ENCODE measurements at regions not wholly inside any gene's neighbourhood (a gene's known extent, or its start where the extent isn't known, plus 50 kb on each side); places are given as distances from the start of the nearest gene placed in this dataset.
"Not testable (repeated sequence)": the region's sequence is repeated elsewhere in the genome, so short reads cannot be mapped to it uniquely, and the experiment has no call there.

DNA sequence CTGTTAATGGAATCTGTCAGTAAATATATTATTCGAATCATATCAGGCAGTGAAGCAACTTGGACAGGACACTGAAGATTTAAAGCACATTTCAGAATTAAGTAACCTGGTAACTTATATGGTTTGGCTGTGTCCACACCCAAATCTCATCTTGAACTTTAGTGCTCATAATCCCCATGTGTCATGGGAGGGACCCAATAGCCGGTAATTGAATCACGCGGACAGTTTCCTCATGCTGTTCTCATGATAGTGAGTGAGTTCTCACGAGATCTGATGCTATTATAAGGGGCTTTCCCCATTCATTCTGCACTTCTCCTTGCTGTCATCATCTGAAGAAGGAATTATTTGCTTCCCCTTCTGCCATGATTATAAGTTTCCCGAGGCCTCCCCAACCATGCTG, 83.2 kb upstream of the COL1A2 start:
- DNase-seq (ENCODE audit: low spot score): no peak

DNA sequence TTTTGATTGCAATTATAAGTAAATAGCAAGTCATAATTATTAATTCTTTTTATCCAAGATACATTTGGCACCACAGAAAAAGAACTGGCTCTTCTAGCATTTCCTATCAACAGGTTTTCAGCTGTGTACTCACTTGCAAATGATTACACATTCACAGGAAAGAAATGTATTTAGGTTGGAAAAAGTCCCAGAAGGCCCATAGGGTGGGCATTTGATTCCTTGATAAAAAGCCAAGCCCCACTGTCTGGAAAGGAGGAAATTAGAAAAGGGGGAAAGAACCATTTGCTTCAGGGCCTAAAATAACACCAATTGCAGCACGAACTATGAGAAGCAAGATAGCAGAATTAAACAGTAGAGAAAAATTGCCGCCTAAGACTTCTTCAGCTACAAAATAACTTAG, 80.8 kb upstream of the COL1A2 start:
- DNase-seq (ENCODE audit: low spot score): no peak

DNA sequence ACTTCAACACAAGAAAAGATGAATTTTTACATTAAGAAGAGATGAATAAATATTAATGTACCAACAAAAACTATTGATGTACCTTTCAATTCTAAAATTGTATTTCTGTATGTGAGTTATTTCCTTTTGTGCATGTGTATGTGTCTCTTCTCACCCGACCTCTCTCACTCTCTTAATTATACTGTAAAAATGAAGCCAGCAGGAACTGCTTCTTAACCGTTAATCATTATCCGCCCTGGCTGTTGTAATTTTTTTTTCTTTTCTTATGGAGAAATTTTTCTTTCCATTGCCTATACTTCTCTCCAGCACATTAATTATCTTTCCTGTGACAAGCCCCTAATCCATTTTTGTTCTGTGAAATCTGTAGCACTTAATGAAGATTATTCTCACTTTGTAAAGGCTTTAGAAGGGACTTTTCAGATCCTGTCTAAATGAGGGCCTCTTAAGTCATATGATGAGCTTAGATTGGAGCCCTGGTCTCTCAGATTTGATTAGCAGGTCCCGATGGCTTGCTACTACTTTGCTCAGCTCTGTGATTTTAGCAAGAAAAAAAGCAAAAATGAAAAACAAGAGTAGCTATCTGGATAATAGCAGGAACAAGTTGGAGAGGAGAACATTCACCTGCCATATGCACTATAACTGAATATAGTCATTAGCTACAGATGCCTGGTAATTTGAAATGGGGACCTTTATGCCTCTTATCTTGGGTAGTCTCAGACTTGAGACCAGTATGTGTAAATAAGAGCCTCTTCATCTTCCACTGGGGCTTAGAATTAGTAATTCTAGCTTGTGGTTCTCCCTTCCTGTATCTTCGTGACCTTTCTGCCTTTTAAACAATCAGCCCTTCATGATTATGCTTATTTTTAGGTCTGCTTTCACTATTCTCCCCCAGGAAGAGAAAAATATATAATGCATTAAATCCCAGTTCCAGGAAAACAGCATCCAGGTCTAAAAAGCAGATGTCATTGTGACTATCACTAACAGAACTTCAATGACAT, 80.0 kb upstream of the COL1A2 start:
- no peak for DNase-seq (ENCODE audit: low spot score)

DNA sequence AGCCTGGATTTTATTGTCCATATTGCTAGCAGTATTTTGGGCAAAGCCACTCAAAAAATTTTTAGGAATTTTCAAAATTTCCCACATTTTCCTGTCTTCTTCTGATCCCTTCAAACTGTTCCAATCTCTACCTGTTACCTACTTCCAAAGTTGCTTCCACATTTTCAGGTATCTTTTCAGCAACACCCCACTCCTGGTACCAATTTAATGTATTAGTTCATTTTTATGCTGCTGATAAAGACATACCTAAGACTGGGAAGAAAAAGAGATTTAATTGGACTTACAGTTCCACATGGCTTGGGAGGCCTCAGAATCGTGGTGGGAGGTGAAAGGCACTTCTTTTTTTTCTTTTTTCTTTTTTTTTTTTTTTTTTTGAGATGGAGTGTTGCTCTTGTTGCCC, 73.6 kb upstream of the COL1A2 start:
- not testable (repeated sequence) for DNase-seq (ENCODE audit: low spot score)

DNA sequence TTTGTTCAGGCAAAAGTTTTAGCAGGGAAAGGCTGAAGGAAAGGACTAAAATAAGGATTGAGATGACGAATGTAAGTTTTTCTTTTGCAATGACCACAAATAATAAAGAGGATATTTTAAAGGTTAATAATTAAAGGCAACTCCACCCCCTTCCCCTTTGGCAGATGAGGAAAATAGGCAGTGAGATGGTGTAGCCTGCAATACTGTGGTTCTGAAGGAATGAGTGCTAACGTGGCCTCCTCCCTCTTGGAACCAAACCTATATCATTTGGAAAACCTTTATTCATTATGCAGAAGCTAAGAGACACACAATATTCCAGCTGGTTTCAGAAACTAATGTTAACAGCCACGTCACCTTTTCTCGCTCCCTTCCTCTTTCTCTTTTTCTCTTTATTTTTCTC, 70.9 kb upstream of the COL1A2 start:
- no peak for DNase-seq (ENCODE audit: low spot score)

DNA sequence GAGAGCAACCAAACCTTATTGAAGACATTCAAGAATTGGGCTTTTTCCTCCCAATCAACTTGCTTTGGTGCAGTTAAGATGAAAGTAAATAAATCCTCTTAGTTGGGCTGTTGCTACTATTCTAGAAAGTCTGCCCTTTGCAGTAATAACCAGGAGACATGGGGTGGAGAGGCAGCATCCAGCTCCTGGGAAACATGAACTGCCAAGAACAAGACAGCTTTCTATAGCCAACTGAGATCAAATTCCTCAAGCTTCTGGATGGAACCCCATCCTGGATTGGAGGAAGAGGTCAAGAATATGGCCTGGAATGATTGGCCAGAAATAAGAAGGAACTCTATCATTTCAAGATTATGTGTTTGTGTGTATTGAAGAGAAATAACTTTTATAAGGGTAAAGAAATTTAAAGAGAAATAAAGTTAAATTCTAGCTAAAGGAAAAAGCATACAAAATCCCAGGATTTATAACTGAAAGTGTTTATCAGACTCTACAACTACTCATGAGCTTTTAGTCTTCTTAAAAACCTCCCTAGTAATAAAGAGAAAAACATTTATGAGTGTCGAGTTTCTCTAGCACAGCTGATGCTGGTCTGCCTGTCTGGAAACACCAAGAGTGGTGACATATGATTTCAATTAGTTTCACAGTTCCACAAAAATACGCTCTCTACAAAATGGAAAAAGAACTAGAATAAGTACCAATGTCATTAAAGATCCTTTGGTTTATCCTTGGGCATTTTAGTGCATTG, 70.1 kb upstream of the COL1A2 start:
- no peak for DNase-seq (ENCODE audit: low spot score)

DNA sequence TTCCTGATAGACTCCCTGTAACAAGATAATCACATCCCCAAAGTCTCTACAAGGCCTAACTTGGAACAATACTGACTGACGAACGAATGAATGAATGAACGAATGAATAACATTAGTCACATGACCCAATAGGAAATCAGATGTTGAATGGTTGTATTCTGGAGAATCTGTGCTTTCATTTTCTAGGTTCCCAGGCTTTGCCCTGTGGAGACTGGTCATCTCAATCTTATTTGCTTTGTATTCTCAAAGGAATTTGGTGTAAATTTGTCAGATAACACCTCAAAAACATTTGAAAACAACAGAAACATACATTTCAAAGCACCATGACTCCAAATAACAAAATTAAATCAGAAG, 69.6 kb upstream of the COL1A2 start:
- DNase-seq (ENCODE audit: low spot score): no peak

DNA sequence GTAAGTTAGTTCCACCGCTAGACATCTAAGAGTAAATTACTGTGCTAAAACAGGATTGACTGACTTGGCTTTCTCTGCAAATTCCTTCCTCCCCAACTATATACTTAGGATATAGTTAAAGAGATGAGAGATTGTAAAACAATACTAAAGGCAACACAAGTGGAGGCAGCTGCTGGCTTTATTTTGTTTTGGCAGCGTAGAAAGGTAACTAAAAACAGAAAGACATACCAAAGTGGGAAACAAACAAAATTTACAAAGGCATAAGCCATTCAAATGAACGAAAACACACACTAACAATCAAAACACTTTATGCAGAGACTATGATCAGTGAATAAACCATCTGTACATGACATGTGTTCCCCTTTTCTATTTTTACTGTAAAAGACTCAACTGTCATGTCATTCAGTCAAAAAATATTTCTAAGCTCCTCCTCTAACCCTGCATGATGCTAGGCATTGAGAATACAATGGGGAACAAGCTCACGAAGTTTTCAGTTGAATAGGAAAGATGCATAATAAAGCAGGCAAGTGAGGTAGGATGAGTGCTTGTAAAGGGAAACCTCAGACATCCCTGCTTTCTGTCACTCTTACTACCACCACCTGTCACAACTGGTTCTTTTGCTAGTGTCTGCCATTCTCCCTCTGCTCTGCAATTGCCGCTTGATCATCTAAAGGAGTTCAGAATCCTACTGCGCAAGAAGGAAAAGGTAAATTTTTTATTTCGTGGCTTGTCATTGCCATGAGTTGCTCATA, 64.2 kb upstream of the COL1A2 start:
- no peak for DNase-seq (ENCODE audit: low spot score)

DNA sequence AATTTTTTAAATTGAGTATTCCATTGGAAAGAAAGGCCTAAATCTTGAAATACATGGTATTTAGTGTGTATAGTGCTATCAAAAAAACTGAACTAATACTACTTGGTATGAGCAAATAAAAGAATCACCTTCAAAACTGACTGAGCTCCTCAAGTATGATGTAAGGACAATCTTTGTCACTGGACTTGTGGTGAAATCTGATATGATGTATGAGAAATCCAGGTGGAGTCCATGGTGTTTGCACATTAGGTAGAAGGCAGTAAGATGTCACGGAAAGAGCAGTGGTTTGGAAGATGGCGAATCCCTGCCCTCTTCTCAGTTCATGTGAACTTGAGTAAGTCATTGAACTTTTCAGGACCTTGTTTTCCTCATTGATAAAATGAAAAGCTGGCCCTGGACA, 62.1 kb upstream of the COL1A2 start:
- no peak for DNase-seq (ENCODE audit: low spot score)

DNA sequence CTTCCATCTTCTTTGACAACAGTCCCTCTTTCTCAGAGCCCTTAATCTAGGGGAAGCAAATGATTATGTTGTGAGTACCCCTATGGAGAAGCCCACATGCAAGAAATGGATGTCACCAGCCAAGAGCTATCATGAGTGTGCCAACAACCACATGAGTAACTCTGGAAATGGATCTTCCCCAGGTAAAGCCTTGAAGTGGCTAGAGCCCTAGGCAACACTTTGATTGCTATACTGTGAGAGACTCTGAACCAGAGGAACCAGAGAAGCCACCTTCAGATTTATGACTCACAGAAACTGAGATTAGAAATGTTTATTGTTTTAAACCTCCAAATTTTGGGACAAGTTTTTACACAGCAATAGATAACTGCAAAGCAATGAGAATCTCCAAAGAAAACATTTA, 60.9 kb upstream of the COL1A2 start:
- no peak for DNase-seq (ENCODE audit: low spot score)

DNA sequence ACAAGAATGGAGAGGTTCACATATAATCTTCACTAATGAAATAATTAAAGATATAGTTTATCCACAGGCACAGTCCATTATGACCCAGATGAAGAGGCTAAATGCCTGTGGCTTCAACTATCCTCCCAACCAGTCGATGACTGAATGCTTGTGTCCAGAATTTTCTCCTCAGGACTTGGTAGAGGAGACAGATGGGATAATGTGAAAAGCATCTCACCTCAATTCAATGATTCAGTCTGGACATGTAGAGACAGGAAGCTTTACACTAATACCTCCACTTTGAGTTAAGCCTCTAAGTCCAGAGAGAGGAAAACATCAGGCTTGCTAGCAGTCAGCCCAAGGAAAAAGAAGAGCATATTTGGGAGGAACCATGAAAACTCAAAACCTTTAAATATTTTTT, 59.1 kb upstream of the COL1A2 start:
- DNase-seq (ENCODE audit: low spot score): no peak

DNA sequence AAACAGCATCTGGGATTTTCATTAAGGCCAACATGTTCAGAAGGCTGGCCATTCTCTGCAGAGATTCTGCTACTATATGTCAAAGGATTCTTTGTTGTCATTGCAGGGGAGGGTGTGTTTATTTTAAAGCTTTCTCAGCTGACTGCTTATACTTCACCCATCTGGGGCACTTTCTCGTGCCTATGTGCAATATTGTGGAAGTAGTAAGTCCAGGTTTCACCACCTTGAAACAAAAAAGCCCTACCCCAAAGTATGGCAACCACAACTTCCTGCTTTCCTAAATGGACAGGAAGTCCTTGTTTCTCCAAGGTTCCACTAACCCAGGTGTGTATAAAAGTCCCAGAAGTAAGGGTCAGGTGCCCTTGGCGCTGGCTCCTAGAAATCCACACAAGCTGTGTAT, 58.7 kb upstream of the COL1A2 start:
- DNase-seq (ENCODE audit: low spot score): no peak

DNA sequence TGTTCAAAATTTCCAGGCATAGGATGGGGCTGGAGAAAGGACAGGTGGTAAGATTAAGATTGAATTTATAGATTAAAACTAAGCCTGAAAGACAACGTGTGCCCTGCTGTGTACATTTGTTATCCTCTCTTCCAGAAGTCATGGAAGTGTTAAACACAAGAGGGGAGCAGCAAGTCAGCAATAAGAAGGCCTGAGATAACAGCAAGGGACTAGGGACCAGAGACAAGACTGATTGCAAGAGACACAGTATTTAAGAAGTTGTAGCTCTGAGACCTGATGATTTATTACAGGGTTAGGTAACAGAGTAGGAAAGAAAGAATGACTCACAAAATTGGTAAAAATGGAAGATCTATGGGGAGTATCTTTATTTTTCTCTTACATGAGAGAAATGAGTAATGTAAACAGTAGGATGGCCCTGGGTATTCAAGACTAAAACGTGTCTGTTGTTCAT, 55.7 kb upstream of the COL1A2 start:
- no peak for DNase-seq (ENCODE audit: low spot score)

DNA sequence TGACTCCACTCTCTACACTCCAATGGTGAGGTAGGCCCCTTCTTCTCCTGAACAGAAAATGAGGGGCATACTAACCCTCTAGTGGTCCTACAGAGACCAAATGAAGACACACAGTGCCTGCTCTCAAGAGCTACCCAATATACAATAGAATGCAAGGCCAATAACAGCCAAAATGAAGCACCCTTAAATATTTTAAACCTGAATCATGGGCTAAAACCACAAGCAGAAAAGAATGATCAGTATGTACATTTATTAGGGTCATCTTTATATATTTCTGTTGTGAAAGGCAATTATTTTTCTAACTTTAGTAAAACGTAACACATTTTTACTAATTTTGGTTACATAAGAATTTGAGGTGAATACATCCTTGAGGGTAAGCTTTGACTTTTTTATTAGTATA, 49.9 kb upstream of the COL1A2 start:
- no peak for DNase-seq (ENCODE audit: low spot score)
